GM19372 (cell line): ENCODE measurements at regions not wholly inside any gene's neighbourhood (a gene's known extent, or its start where the extent isn't known, plus 50 kb on each side); places are given as distances from the start of the nearest gene placed in this dataset.

Experiments used
- ATAC-seq: cut with Tn5 transposase; IDR thresholded peaks from one replicate; pipeline ENCODE4 v1.9.1; 2021; ENCODE audit warnings: mild to moderate bottlenecking, low read depth, moderate library complexity; ENCODE audit not compliant: unreplicated experiment

GRCh38 chr3:13160619-13161018 lies 87.4 kb upstream of the IQSEC1 start:
- ATAC-seq: no peak

- no peak for ATAC-seq
Observed at GRCh38 chr3:13159890-13160289, 86.7 kb upstream of the IQSEC1 start.

- ATAC-seq: no peak
Observed at GRCh38 chr3:13158871-13159270, 85.6 kb upstream of the IQSEC1 start.

GRCh38 chr3:13158408-13158807 lies 85.2 kb upstream of the IQSEC1 start:
- ATAC-seq: no peak

GRCh38 chr3:13157986-13158385 lies 84.8 kb upstream of the IQSEC1 start:
- no peak for ATAC-seq

- no peak for ATAC-seq
Observed at GRCh38 chr3:13152826-13153710, 79.8 kb upstream of the IQSEC1 start.

GRCh38 chr3:13150624-13151023 lies 77.4 kb upstream of the IQSEC1 start:
- ATAC-seq: no peak

GRCh38 chr3:13149330-13150108 lies 76.3 kb upstream of the IQSEC1 start:
- no peak for ATAC-seq

- ATAC-seq: no peak
Observed at GRCh38 chr3:13148561-13149329, 75.5 kb upstream of the IQSEC1 start.

GRCh38 chr3:13148126-13148525 lies 74.9 kb upstream of the IQSEC1 start:
- ATAC-seq: no peak

- ATAC-seq: no peak
Observed at GRCh38 chr3:13147344-13147743, 74.1 kb upstream of the IQSEC1 start.

GRCh38 chr3:13146643-13147143 lies 73.5 kb upstream of the IQSEC1 start:
- ATAC-seq: no peak

- no peak for ATAC-seq
Observed at GRCh38 chr3:13145826-13146642, 72.8 kb upstream of the IQSEC1 start.

- ATAC-seq: no peak
Observed at GRCh38 chr3:13145131-13145825, 72.0 kb upstream of the IQSEC1 start.

- ATAC-seq: no peak
Observed at GRCh38 chr3:13144163-13145023, 71.2 kb upstream of the IQSEC1 start.

GRCh38 chr3:13143381-13144004 lies 70.3 kb upstream of the IQSEC1 start:
- ATAC-seq: no peak

GRCh38 chr3:13142552-13143380 lies 69.5 kb upstream of the IQSEC1 start:
- no peak for ATAC-seq
